GM10266 (cell line): ENCODE measurements at regions not wholly inside any gene's neighbourhood (a gene's known extent, or its start where the extent isn't known, plus 50 kb on each side); places are given as distances from the start of the nearest gene placed in this dataset.

ENCODE experiments used
- DNase-seq: peaks from one replicate; pipeline ENCODE4 v3.0.0; 2012; ENCODE audit errors: extremely low spot score
- CTCF ChIP-seq: IDR thresholded peaks from 2 replicates; pipeline ENCODE4 v1.5.1; 2012; ENCODE audit warnings: mild to moderate bottlenecking, low read depth; ENCODE audit not compliant: control insufficient read depth, insufficient read depth; ENCODE audit errors: missing control alignments

- no peak for TF ChIP-seq CTCF
- no peak for DNase-seq
Measured at GRCh38 chr1:14313731-14314431, 284.6 kb upstream of the KAZN start.

DNA sequence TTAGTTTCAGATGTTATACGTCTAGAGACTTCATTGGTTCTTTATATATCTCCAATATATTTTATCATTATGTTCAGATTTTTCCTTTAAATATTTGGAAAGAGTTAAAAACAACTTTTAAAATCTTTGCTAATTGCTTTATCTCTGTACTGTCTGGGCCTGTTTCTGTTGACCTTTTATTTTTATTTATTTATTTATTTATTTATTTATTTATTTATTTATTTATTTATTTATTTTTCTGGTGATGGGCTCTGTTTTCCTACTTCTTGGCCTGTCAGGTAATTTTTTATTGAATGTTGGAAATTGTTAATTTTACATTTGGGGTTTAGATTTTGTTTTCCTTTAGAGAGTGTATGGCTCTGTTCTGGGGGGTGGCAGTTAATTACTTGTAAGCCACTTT, 279.7 kb upstream of the KAZN start:
- no peak for TF ChIP-seq CTCF
- DNase-seq, result no peak

- no peak for TF ChIP-seq CTCF
- no peak for DNase-seq
Measured at GRCh38 chr1:14320518-14320917, 278.0 kb upstream of the KAZN start.

DNA sequence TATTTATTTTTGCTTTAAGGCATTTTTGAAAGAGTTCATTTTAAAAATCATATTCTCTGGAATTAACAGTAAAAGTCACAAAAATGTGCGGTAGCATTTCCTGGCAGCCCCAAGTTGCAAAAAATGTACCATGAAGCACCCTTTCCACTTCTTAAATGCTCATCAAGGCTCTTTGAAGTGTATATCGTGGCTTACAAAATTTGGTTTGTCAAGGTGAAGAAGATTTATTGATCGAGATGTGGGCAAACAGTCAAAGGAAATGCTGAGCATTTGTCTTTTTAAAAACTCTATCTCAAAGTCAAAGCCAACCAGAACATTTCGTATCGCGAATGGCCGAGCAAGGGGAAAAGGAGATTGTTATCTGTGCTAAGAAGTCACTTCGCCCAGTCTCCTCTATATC, 277.5 kb upstream of the KAZN start:
- no peak for DNase-seq
- no peak for TF ChIP-seq CTCF

DNA sequence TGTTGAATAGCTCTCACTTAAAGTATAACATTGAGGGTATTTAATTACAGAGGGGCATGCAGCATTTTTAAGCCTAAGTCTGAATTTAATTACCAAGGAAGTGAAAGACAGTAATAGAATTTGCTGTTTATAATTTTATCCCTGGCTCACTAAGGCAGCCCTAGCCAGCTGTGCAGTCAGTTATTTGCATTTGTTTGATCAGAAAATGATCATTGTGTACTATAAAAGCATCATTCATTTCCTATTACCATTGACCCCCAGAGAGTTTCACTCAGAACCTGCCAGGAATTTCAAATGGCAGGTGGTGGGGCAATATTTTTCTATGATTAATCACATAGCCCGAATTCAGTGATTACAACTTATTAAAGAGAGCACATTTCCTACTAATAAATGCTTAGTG, 277.1 kb upstream of the KAZN start:
- no peak for DNase-seq
- TF ChIP-seq CTCF, result no peak

- TF ChIP-seq CTCF, result no peak
- no peak for DNase-seq
Measured at GRCh38 chr1:14323568-14324247, 274.8 kb upstream of the KAZN start.

GRCh38 chr1:14324248-14324630, 274.2 kb upstream of the KAZN start:
- TF ChIP-seq CTCF, result no peak
- DNase-seq, result no peak
